ENCODE measurements at regions not wholly inside any gene's neighbourhood (a gene's known extent, or its start where the extent isn't known, plus 50 kb on each side); places are given as distances from the start of the nearest gene placed in this dataset.

DNA sequence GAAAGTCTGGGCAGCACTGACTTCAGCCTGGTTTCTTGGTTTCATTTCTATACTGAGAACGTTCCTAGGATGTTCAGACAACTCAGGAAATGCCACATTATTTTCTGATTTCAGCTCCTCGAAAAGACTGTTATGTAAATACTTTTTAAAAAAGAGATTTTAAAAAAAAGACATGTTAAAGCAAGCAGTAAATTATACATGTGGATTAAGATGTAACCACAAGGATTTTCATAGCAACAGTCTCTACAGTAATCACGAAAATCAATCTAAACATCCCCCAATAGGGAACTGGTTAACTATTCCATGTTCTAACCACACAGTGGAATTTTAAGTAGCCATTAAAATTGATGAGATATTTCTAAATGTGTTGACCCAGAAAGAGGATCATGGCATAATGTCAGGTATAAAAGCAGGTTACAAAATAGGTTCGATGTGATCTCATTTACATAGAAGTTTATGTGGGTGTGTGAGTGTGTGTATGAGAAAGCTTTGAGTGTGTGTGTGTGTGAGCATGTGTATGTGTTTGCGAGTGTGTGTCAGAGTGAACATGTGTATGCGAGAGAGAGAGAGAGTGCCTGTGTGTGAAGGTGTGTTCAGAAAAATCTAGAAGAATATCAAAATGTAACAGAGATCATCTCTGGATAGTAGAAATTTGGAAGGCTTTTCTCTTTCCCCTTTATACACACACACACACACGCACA lies 63.0 kb upstream of the ERCC4 start:
- no peak for DNase-seq (ENCODE audit: low read depth in 1 of 2, low spot score in 1 of 2)

DNA sequence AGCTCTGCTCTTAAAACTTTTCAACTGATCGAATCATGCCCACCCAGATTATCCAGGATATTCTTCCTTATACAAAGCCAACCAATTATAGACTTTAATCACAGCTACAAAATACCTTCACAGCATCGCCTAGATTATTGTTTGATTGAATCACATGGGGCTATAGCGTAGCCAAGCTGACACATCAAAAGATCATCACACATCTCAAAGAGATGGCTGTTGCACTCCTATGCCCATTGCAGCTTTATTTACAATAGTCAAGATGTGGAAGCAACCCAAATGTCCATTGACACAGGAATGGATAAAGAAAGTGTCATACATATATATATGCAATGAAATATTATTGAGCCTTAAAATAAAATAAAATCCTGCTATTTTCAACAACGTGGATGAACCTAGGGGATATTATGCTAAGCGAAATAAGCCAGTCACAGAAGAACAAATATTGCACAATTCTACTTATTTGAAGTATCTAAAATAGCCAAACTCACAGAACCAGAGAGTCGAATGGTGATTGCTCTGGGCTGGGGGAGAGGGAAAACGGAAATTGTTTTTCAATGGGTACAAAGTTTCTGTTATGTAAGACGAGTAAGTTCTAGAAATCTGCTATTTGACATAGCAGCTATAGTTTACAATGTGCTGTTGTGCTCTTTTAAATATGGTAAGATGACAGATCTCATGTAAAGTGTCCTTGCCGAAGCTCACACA lies 60.9 kb upstream of the ERCC4 start:
- DNase-seq (ENCODE audit: low read depth in 1 of 2, low spot score in 1 of 2) = no peak

DNA sequence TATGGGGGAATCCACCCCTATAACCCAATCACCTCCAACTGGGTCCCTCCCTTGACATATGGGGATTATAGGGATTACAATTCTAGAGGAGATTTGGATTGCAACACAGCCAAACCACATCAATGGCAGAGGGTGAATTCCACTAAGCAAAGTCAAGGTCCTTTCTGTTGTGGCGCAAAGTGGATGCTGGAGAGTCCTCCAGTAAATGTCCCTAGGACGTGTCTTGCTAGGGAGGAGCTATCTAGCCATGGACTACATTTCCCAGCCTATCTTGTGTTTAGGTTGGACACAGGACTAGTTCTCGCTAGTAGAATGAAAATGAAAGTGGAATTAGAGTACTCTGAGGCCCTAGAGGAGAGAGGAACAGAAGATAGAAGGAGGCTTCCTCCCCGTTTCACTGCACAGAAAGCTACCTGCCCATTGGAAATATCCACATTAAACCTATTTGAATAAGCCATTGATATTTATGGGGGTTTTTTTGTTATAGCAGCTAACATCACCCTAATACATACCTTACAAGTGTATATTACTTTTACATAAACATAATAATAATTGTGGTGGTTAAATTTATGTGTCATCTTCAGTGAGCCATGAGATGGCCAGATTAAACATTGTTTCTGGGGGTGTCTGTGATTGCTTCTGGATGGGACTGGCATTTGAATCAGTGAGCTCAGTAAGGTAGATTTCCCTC lies 56.7 kb upstream of the ERCC4 start:
- DNase-seq (ENCODE audit: low read depth in 1 of 2, low spot score in 1 of 2) = no peak

DNA sequence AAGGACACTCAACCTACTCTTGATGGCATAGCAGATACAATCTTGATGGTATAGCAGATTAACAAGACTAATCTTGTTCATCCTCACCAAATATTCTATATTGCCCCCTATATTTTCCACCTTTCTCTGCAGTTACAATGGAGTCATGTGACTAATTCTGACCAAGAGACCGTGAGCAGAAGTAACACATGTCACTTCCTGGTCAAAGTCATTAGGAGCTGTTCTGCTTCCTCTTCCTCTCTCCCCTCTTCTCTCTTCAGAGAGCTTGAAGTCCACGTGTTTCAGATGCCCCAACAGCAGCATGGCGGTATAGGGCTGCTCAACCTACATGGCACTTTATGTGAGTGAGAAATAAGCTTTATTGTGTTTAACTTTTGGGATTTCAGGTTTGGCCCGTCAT lies 55.3 kb upstream of the ERCC4 start:
- no peak for DNase-seq (ENCODE audit: low read depth in 1 of 2, low spot score in 1 of 2)

DNA sequence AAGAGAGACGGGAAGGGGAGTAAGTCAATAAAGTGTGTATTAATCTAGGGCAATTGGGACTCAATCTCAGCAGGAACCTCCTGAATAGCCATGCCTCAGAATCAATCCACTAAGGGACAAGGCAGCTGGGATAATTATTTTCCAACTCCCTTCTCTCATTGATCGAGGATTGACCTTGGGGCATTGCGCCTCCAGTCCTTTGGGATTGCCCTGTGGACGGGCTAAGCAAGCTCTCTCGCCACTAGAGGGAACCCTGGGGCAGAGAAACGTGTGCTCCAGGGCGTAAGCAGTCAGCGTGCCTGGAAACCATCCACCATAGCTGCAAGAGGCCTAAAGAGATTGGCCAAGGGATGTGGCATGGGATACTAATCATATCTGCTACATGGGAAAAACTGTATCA lies 53.9 kb upstream of the ERCC4 start:
- DNase-seq (ENCODE audit: low read depth in 1 of 2, low spot score in 1 of 2) = no peak

Measured in activated CD4-positive, alpha-beta T cell treated with anti-CD3 and anti-CD28 coated beads, Interleukin-2, amount 50 U/mL, for 24 hours (primary cell).